Activated T-cell treated with anti-CD3 and anti-CD28 coated beads for 4 hours (primary cell): ENCODE measurements at regions not wholly inside any gene's neighbourhood (a gene's known extent, or its start where the extent isn't known, plus 50 kb on each side); places are given as distances from the start of the nearest gene placed in this dataset.

ENCODE experiments used
- DNase-seq: peaks from one replicate; pipeline ENCODE4 v3.0.0-alpha.2; 2020

DNA sequence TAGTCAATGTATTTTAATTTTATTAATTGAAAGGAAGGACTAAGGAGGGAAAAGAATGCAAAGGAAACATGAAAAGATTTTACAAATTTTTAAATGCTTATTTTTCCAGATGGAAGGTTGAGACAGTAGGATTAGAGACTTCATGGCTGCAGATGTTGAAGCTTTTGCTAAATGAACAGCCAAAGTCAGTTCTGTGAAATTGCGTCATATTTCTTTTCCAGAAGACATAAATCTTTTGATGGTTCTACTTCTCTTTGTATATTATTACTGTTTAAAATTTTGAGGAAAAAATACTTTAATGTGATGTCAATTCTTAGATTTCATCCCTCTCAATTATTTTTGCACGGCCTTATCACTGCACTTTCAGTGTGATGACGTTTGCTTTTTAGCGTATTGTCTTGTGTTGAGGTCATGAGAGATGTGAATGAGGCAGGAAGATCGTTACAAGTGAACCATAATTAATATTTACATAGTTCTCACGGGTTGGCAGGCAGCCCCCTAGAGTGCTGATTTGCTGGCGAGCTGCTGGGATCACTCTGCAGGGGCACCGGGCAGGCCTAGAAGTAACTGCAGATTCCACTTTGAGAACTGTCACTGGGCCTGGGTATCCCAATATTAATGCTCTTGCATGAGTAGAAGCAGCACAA, 158.1 kb downstream of the TBXT start:
- no peak for DNase-seq

DNA sequence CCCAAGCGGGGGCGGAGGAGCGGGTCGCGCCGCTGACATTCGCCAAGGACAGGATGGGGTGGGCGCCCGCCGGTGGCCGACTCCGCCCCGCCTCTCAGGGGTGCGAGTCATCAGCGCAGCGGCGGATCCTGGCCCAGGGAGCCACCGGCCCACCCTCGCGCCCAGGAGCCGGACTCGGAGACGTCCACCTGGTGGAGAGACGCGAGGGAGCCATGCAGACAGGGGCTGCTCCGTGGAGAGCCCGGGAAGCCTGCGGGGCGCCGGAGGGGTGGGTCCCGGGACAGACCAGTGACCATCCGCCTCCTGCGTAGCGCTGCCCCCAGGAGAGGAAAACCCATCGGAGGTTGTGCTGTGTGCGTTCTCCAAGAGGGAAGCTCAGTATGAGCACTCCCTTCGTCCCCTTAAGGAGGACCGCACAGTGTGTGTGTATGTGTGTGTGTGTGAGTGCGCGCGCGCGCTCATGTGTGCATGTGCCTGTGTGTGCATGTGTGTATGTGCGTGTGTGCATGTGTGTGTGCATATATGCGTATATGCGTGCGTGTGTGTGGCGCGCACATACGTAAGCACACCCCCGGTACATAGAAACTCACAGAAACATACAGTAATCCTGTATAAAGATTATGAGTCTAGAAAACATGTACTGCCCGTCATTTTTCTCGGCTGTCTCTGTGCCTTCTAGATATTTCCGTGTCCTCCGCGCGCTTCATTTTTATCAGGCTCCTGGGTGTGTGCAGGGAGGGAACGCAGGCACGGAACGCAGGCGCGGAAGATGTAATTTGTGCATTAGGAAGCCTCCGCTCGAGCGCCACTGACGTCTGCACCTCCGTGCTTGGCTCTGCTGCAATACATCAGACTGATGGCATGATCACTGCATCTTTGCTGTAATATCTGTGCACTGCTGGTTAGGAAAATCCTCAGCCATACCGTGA, 158.9 kb downstream of the TBXT start:
- no peak for DNase-seq

DNA sequence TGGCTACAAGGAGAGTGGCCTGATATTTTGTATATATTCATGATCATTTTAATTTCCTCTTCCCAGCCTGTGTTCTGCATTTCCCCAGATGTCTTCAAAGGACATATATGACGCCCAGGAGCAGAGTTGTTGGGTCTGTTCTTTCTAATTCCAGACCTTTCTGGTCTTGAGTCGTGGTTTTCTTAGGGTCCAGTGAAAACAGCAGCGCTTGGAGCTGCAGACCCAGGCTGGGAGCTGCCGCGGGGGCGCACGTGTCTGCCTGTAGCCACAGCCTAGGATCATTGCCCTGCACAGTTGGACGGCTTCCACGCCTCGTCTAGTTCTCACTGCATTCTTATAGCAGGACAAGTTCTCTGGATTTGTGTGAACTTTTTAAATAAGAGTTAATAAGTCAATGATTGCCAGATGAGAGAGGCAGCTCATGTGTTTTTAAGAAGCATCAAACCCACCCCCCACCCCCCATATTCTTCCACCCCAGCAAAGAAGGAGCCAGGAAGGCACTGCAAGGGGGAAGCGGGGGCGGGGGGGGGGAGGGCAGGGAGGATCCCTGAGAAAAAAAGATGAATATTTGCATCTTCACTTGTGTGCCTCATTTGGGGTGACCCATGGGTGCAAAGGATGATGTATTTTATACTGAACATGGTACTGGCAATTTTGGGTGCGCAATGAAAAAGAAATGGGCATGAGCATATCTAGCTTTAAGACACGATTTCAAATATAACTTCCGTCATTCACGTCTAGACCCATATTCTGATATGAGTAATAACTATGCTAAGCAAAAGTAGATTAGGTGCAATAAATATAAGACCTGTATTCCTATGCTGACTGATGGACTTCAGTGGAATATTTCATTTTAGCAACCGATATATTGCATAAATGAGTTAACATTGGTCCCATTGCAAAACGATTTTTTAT, 160.0 kb downstream of the TBXT start:
- no peak for DNase-seq

DNA sequence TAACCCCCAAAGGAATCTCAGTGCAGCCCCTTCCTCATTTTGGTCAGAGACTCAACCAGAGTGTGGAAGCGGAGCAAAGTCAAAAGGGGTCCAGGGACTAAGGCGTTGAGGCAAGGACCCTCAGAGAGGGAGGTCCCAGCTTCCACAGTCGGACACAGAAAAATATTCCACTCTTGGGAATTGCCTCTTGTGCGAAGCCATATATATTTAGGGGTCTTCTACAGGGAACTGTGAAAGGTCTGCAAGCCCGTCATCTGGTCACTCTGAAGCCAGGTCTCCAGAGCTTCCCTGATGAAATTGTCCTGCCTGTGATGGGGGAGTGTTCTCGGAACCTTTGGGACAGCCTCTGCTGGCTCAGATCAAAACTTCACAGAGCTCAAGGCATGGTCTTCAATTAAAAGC, 160.8 kb downstream of the TBXT start:
- DNase-seq = no peak

DNA sequence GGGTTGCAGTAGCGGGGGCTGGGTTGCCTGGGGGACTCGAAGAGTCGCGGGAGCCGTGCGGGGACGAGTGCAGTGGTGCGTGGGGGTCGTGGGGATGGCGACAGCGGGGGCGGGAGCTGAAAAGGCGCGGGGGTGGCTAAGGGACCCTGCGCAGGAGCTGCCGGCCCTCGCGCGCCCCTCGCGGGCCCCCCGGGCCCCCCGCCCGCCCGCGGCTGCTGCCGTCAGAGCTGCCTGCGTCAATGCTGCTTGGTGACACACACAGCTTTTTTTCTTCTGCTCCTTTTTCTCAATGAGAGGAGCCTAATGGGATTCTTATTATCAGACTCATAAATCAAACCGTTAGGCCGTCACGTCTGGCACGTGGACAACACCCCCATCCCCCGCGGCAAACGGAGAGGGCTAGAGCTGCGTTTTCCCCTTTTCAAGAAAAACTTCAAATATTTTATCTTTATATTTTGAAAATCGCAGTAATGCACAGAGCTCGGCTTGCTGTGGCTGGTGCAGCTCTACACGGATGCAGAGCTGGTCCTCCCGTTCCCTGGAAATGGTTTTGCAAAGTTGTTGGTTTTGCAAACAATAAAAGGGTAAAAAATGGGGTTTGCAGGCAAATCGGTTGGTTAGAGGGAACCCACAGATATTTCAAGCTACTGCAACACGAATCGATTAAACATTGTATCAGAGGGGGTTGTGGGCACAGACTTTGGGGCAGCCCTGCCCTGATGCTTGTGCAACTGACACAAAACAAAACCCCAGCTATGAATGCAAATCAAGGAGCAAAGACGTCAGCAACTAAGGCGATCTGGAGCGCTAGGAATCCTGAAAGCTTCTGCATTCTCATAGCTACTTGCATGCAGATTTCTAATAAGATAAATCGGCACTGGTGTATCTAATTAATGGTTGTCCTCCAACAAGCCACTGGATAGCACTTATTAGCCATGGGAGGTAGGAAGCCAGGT, 161.4 kb downstream of the TBXT start:
- DNase-seq = no peak

DNA sequence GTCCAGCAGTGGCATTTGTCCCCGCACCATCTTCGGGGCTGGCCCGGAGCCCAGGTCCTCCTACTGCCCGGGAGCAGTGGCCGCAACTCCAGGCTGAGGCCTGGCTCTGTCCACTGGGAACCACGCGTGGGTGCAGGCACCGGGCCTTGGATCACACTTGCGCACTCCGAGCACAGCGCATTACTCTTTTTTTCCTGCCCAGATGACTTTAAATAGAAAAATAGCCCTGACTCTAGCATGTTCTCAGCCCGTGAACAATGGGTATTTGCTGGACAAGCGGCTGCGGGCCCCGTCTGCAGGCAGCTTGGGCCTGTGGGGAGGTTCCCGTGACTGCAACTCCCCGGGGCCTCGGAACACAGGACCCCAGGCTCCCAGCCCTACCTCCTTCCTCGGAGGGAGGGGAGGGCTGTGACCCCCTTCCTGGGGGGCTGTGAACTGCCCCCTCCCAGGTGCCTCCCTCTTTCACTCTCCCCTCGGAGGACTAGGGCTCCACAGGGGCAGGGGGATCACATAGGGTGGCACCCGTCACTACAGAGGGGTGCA, 162.2 kb downstream of the TBXT start:
- no peak for DNase-seq

DNA sequence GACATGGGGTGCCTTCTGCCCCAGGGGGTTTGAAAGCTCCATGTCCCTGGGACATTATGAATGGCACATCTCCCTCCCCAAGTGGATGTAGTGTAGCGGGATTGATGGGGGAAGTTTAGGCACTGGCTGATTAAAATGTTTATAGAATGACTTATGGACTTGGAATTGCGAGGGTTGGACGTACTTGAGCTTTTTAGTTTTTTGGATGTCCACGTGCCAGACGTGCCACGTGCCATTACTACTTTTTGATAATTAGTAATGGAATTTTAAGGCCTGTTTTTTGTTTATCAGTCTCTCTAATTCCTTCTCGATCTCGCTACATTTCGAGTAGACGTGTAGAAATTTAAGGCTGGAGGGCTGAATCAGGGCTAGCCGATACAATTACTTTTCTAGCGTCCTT, 162.8 kb downstream of the TBXT start:
- DNase-seq = no peak

DNA sequence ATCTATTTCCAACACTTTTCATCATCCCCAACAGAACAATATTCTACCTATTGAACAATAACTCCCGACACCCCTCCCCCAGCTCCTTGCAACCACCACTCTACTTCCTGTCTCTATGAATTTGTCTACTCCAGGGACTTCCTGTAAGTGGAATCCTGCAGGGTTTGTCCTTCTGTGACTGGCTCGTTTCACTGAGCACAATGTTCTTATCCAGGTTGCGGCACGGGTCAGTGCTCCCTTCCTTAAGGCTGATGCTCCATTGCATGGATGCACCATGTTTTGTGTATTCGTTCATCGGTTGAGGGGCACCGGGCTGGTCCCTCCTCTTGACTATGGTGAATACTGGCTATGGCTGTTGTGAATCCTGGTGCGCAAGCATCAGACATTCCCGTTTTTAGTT, 163.2 kb downstream of the TBXT start:
- no peak for DNase-seq

DNA sequence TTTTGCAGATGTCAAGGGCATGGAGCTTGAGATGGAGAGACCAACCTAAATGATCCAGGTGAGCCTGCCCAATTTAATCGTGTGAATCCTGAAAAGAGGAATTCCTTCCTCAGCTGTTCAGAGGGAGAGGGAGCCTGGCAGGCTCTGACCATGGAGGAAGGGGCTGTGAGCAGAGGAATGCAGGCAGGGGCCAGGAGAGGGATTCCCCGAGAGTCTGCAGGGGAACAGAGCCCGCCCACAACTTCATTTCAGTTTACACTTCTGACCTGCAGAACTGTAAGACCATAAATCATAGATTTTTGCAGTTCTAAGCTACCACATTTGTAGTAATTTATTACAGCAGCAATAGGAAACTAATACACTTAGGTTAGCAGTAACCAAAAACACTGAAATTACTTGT, 164.1 kb downstream of the TBXT start:
- no peak for DNase-seq

DNA sequence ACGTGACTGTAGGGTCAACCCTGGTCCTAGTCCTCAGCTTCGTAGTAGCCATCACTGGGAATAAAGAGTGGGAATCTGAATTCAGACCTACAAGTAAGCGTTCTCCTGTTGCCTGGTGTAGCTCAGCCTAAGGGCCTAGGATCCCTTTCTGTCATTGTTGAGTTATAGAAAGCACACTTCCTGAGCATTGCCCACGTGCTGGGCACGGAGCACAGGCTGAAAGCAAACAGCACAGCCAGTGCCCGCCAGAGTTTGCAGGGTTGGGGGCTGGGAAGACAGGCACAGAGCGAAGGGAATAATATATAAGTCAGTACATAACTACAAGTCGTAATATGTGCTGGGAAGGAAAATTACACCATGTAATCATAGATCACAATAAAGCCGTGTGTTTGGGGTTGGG, 166.3 kb downstream of the TBXT start:
- no peak for DNase-seq

DNA sequence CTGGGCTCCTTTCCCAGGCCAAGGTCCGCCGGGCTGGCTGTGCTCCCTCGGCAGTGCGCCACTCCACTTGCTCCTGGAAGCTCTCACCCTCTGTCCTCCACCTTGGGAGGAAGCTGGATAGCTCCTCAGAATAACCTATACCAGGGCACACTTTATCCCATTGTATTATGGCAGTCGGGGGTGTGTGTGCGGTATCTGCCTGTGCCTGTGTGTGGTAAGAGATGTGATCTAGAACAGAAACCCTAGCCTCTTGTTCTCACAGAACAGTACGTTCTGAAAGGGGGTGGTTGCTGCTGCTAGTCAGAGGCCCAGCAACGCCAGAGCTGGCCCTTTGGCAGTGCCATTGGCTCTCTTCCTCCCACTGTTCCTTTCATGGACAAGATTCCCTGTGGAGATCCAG, 168.4 kb downstream of the TBXT start:
- DNase-seq = no peak

DNA sequence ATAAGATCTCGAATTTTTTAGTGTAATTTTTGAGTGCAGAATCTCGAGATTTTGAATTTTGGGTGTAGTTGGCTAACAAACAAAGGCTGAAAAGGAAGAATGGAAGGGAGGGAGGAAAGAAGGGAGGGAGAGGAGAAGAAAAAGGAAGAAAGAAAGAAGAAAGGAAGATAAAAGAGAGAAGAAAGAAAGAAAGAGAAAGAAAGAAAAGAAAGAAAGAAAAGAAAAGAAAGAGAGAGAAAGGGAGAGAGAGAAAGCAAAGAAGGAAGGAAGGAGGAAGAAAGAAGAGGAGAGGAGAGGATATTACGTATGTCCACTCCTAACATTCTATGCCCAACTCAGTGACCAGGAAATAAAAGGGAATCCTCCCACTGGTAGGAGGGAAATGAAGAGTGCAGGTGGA, 169.6 kb downstream of the TBXT start:
- DNase-seq = no peak

DNA sequence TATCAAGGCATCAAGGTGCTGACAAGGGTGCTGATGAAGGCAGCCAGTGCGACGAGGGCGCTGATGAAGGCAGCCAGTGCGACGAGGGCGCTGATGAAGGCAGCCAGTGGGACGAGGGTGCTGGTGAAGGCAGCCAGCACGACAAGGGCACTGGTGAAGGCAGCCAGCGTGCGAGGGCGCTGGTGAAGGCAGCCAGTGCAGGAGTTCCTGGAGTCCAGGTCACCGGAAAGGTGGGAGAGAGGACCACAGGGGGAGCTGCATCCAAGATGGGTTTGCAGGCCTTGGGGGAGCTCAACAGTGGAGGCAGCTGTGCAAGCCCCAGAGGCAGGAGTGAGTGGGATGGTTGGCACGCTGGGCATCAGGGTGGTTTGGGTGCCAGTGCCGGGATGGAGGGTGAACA, 176.3 kb downstream of the TBXT start:
- no peak for DNase-seq

DNA sequence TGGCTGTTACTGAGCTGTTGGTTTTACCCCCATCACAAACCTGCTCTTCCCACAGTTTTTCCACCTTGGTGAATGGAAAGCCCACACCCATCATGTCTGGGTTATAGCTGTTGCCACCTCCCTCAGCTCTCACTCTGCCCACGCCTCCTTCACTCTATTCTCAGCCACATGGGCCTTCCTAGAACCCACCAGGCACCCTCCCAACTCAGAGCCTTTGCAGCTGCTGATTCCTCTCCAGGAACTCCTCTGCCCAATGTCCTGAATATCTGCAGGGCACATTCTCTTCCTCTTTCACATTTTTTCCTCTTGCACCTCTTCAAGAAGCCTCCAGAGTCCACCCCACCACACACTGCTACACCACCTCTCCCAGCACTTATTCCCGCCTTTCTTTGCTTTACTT, 177.4 kb downstream of the TBXT start:
- DNase-seq = no peak

DNA sequence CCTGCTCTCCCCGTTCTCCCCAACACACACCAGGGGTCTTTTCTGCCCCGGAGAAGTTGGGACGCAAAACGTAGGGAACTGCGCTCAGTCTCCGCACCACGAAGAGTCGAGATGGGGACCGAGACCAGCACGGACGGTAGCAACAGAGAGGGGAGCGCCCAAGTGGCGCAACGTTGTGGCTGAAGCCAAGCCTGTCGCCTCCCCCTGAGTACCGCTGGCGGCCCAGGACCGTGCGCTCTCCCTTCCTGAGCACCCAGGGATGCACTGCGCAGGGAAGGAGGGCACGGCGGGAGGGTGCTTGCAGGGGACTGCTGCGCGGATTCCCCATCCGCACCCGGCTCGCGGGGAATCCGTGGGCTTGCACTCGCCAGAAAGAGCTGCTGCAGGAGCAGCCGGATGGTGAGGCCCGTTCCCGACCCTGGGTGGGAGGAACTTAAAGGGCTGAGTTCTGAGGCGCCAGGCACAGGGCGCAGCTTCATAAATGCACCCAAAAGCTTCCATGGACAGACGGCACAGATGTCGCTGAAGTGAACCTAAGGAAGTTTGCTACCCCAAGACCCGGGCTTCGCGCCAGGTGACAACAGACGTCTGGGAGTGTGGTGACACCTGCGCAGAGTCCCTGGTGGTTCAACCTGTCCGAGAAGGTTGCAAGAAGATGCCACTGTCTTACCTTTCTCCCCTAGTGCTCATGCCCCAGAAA, 178.7 kb downstream of the TBXT start:
- DNase-seq = no peak

DNA sequence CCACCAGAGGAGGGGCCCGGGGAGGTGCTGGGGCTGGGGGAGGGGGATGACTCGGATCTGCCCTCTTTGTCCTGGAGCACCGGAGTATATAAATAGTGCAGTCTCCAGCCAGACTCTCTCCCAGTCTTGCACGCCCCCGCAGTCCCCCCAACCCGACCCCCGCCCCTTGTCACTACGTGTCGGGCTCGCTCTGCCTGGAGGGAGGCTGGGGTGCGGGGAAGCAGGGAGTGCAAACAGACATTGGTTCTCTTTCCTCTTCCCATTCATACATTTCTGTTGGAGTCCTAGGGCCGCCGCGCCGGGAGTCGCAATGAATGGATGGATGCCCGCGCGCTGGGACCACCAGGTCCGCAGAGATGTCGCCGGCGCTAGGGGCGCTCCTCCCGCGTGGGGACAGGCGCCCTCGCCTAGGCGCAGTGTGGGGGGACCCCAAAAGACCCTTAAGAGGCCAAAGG, 179.3 kb downstream of the TBXT start:
- no peak for DNase-seq

DNA sequence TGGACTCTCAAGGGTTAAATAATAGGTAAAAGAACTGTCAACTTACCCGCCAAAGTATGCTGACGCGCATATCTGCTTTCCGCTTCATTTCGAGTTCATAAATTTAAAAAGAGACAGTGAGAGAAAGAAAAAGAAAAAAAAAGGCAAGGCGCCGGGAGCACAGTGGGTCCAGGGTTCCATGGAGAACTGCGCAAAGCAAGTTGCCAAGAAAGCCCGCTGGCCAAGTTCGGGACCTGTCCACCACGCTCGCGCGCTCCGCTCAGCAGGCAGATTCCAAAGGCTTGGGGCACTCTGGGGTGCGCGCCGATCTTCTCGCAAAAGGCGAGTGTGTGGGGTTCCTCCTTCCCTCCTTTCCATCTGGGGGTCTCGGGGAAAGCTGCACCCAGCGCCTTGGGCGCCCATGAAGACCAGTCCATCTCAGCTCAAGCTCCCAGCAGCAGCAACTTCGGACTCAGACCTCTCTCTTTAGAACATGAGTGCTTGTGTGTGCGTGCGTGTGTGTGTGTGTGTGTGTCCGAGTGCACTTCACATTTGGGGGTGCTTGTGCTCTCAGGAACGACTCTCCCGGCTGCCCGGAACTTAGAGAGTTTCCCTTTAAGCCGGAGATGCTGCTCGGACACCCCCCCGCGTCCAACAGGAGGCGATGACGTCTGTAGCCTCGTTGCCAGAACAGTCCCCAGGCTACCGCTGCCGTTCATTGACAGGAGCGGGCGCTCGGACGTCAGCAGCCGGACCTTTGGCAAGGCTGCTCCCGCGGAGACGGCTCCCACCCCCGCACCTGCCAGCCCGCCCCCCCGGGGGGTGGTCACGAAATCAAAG, 180.0 kb downstream of the TBXT start:
- no peak for DNase-seq

DNA sequence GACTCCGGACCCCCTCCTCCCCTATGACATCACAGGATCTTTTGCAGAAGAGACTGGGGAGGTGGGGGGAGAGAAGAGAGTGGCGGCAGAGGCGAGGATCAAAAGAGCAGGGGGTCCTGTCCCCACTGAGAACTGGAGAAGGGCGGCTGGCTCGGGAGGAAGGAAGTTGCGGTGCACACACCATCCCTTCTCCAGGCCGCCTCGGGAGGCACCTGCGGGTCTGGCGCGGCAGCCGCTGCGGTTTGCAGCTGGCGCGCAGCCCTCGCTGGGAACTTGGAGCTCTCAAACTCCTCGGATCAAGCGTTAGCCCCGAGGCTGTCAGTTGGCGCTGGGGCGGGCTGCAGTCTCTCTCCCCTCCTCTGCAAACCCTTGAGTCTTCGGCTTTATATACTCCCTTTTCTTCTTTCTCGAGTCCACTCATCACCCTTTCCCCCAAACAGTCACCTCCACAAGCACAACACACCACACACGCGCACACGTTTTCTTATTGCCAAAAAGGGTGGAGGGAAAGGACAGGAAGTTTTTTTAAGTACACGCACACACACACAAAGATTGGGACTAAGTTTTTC, 180.7 kb downstream of the TBXT start:
- no peak for DNase-seq

DNA sequence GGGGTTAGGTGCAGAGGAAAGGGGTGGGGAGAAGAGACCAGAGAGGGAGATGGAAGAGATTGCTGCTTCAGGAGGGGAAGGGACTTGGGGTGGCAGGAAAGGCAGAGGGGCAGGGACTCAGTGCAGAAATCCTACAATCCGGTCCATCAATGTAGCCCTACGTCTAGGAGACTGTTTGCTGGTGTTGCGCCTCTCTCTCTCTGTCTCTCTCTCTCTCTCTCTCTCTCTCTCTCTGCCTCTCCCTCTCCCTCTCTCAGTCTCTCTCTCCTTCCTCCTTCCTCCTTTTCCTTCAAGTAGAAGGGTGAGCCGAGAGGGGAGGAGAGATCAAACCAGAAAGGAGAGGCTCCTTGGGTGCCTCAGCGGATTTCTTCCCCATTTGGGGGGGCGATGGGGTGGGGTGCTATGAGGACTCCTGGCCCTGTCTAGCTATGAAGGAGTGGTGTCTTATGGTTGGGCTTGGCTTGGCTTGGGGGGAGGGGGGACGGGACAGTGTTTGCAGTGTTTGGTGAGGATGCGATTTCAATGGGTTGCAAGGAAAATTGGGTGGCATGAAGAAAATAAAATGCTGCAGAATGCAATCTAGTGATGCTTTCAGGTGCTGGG, 181.2 kb downstream of the TBXT start:
- DNase-seq = no peak
